Choroid plexus epithelial cell (primary cell): ENCODE measurements at regions not wholly inside any gene's neighbourhood (a gene's known extent, or its start where the extent isn't known, plus 50 kb on each side); places are given as distances from the start of the nearest gene placed in this dataset.

Experiments used
- DNase-seq: peaks from one replicate; pipeline ENCODE4 v3.0.0-alpha.2; 2010; ENCODE audit warnings: low read depth
- H3K4me3 ChIP-seq: 2 replicates; pipeline ENCODE4 v1.5.1; 2011; ENCODE audit warnings: low read depth, mild to moderate bottlenecking, control low read depth, low read length, moderate library complexity
- CTCF ChIP-seq: conservative IDR thresholded peaks from 2 replicates; pipeline ENCODE4 v1.5.1; 2011; ENCODE audit warnings: low read depth, mild to moderate bottlenecking, control low read depth, inconsistent platforms, low read length, moderate library complexity

DNA sequence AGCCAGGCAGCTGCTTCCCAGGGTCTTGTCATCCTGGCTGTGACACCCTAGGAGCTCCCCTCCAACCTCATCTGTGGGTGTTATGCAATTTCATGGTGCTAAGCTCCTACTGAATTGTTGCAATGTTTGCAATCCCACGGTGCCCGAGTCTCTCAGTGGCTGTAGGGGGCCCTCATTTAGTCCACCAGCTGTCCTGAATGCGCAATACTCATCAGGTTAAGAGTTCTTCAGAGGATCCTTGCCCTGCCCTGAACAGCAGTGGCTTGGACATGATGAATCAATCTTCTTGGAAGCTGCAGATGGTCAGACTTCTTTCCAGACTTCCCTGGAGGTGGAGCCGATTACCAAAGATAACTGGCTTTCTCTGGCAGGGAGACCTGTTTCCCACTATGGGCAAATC is 584.1 kb downstream of the CCDC171 start:
- TF ChIP-seq CTCF = no peak
- DNase-seq = peak; percentile 98
- H3K4me3 ChIP-seq = no peak overlapping the region

GRCh38 chr9:16138561-16139491 is 586.0 kb downstream of the CCDC171 start:
- no peak overlapping the region for H3K4me3 ChIP-seq
- DNase-seq = peak; percentile 94
- TF ChIP-seq CTCF = no peak

DNA sequence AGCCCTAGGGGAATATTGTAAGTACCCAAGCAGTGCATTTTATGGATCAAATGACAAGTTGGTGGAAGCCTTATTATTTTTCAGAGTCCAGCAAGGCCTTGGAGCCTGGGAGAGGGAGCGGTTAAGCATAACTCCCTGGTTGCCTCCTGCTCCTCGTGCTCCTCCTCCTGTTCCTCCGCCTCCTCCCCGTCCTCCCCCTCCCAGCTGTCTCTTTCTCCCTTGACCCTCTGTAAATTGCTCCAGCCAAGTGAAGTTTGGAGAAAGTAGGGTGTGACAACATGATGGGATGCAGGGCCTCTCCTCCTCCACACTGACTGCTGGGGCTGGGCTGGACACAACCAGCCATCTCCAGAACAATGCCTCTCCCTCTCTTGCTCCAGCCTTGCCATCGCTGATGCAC is 586.9 kb downstream of the CCDC171 start:
- no peak overlapping the region for H3K4me3 ChIP-seq
- peak; percentile 45 for DNase-seq
- TF ChIP-seq CTCF = no peak

DNA sequence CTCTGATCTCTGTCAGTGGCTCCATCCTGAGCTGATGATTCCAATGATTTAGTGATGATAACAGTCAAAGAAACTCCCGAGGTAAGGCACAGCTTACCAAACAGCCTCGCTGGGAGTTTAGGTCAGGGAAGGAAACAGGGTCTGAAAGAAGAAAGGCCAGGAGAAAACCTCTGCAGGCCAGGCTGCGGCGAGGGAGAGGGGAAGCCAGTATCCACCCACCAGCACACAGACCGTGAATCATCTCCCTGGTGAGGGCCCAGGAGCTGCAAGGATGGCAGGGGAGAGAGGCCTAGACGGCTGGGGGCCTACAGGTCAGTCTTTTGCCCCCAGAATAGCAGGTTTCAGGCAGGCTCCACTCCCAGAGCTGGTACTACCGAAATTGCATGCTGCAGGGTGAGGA is 590.5 kb downstream of the CCDC171 start:
- no peak for TF ChIP-seq CTCF
- DNase-seq = peak; percentile 55
- H3K4me3 ChIP-seq = no peak overlapping the region

DNA sequence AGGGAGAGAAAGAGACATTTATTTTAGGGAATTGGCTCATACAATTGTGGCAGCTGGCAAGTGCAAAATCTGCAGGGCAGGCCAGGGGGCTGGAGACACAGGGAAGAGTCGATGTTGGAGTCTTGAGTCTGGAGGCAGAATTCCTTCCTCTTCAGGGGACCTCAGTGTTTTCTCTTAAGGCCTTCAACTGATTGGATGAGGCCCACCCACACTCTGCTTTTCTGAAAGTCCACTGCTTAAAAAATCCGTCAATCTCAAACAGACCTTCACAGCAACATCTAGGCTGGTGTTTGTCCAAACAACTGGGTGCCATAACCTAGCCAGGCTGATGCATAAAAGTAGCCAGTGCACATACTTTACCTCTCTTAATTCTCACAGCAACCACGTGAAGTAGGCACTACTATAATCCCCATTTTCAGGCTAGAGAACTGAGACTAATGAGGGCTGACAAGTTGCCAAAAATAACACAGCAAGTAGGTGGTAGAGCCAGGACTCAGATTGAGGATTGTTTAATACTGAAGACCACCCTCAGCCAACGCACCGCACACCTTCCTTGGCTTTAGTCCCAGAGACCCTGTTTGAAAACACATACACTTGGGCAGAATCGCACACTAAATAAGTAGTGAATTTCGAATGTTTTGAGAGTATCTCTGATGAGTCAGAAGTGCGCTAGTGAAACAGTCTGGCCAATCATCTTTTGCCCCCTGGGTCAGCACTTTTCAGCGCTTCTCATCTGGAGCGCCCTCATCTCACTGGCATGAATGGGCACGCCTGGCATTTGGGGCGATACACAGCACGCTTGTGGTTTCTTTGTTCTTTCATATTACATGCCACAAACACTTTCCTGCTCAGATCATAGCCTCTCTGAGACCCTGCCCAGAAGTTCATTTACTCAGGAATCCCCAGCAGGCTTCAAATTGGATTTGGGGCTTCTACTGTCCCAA is 591.4 kb downstream of the CCDC171 start:
- TF ChIP-seq CTCF = no peak
- DNase-seq = no peak

DNA sequence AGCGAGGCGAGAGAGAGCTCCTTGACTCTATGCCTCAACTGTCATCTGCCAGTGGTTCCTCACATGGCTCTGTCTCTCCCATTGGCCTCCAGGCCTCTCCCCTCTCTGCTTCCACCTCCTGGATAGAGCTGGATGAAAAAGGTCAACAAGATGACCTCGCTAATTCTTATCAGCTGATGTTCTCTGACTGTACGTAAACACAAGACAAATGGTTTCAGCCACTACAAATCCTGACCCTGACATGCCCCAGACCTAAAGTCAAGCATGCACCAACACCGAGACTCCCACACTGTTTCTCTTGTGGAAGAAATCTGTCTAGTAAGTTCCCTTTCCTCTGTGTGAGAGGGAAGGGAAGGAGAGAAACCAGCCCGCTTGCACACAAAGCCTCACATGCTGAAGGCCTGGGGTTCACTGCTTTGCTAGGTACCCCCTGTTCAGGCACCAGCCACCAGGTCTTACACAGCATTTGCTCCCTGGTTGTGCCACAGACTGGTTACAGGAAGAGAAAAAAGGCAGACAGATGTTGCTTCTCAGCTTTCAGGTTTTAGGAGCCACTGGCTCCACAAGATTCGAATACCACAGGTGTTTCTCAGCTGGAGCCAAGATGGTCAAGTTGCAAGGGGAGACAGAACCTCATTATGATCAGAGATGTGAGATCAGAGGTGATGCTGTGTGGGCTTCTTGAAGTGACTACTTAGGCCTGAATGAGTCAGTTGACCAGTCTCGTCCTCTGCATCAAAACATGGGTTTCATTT is 592.5 kb downstream of the CCDC171 start:
- no peak overlapping the region for H3K4me3 ChIP-seq
- peak; percentile 44 for DNase-seq
- TF ChIP-seq CTCF = no peak

More for the DNA sequence above, 591.4 kb downstream of the CCDC171 start:
- H3K4me3 ChIP-seq = no peak overlapping the region
